ENCODE measurements at regions not wholly inside any gene's neighbourhood (a gene's known extent, or its start where the extent isn't known, plus 50 kb on each side); places are given as distances from the start of the nearest gene placed in this dataset.

GRCh38 chr15:32222716-32223115 lies 180.4 kb downstream of the GOLGA8K start:
- TF ChIP-seq EZH2phosphoT487 (IDR thresholded peaks at IDR 0.05; ENCODE audit: low read depth) (no peak), CTCF (IDR thresholded peaks at IDR 0.05; ENCODE audit: low read depth, low read length) (no peak)
